ENCODE measurements at regions not wholly inside any gene's neighbourhood (a gene's known extent, or its start where the extent isn't known, plus 50 kb on each side); places are given as distances from the start of the nearest gene placed in this dataset.

GRCh38 chr5:133760532-133760931, 148.2 kb upstream of the FSTL4 start:
- DNase-seq = no peak

GRCh38 chr5:133758641-133759040, 146.3 kb upstream of the FSTL4 start:
- no peak for DNase-seq

- DNase-seq = no peak
These were observed 145.1 kb upstream of the FSTL4 start for GRCh38 chr5:133757396-133757945.

- no peak for DNase-seq
These were observed 144.4 kb upstream of the FSTL4 start for GRCh38 chr5:133756756-133757155.

DNA sequence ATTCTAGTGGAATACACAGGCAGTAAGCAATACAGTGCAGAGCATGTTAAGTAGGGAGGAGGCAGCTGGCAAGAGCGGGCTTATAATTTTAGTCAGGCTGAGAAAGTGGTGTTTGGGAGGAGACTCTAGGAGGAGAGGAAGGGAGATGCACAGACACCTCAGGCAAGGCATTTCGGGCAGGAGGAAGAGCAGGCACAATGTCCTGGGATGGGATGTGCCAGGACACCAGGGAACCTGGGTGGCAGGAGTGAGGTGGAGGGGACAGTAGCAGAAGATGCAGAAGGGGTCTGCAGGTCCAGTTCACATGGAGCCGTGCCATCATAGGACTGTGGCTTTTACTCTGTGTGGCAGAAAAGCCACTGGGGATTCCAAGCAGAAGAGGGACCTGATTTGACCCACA, 143.7 kb upstream of the FSTL4 start:
- DNase-seq = no peak

DNA sequence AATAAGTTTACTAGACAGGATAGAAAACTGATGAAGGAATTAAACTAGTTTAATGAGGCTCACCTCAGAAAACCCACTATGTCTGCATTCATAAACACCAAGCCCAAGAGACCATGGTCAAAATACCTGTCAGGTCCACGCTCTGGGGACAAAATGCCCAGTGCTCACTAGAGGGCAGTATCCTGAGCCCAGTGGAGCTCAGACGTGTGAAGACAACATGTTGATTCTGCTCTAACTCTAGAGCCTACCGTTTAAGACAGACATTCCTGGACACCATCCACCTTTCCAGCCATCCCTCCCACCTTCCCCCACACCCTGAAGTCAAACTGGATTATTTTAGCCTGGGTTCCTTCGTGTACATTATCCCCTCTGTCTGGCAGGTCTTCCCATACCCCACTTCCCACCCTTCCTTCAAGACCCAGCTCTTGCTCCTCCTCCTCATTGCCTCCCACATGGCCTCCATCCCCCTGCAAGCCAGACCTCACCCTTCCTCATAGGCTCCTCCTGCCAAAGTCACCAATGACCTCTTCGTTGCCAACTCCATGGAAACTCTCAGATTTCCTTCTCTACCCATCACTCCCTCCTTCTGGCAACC, 142.3 kb upstream of the FSTL4 start:
- DNase-seq = peak; percentile 11

GRCh38 chr5:133753856-133754255, 141.5 kb upstream of the FSTL4 start:
- no peak for DNase-seq

- no peak for DNase-seq
These were observed 139.5 kb upstream of the FSTL4 start for GRCh38 chr5:133751846-133752245.

- no peak for DNase-seq
These were observed 139.1 kb upstream of the FSTL4 start for GRCh38 chr5:133751421-133751820.

DNA sequence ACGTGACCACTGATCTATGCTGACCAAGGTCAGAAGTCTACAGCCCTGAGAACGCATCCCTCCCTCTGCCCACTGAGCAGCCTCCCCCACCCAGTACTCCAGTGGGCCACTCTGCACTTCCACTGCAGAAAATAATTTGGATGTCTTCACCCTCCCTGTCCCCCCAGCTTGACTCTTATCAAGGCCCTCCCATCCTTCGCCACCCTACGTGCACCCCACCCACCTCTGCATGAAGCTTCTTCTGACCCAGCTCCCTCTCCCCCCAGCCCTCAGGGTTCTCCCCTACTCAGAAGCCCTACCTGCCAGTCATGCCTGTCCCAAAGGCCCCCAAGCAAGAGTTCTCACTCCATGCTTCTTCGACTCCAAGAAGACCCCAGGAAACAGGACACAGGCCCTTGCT, 138.5 kb upstream of the FSTL4 start:
- no peak for DNase-seq

GRCh38 chr5:133750356-133750755, 138.0 kb upstream of the FSTL4 start:
- no peak for DNase-seq

DNA sequence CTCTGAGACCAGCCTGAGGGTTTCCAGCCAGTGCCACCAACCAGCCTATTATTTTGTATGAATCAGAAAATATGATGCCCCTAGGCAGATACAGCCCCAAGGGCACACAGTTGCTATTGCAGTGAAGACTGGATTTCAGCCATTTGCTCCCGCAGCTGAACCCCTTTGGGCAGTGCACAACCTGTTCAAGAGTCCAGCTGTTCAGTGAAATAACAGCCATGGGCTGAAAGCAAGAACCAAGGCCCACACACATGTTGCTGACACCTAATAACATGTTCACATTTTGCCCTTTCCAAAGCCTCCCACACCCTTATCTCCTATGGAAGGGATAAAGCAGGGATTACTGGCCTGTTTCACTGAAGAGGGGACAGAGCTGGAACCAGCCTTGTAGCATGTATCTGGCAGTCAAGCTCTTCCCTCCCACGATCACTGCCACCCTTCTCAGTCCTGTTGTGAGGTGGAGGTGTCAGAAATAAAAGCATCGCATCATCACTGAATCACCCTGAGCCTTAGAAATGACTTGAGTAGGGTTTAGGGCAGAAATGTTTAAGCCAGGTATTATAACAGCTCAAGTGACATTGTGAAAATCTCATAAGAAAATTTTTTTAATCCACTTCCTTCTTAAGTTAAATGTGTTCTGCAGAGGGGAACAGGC, 137.1 kb upstream of the FSTL4 start:
- DNase-seq = no peak

DNA sequence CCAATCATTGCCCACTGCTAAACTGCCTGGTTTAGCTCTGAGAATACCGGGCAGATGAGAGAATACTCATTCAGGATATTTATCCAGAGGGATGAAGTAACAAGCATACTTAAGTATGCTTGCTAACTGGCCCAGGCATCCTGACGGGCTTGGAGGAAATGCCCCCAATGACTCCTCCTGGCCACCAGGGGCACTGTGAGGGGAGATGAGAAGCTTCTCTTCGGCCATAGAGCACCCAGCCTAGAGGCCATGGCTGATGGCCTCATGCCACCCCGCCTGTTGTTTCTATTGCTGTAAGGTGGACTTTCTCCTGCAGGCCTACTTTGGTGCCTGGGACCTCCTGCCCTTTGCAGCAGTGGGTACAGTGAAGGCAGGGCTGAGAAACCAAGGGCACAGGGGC, 134.5 kb upstream of the FSTL4 start:
- no peak for DNase-seq

- no peak for DNase-seq
These were observed 132.6 kb upstream of the FSTL4 start for GRCh38 chr5:133744960-133745308.

DNA sequence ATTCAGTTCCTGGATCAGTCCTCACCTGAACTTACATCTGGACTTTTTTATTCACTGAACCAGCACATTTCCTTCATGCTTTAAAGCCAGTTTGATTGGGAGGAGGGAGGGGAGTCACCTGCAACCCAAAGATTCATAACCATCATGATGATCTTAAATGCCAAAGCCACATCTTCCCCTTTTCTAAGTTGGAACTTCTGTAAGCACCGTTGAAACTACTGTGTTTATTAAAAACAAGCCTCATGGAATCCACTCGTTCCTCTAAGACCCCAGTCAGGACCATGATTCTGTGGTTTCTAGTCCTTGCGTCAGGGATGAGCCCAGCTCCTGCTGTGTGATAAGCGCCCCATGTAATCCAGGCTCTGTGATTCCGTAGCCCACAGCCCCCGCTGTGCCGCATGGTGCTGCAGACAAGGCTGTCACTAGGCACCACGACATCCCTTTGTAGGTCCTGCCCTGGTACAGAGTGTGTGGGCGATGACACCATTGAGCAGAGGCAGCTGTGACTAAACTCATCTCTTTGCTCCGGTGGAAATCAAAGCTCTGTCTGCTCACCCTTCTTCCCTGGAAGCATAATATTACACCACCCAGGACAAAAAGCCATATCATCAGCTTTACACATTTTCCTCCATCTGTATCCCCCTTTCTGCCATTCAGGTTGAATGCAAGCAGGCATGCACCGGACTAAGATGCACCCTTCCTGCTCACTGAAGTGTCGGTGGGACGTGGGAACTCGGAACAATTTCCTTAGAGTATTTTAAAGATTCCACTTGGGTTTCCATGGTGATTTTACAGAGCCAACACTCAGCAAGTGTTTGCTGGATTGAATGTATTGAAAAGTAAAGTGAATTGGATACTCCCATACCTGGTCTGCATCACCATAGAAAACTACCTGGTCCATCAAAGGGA, 132.0 kb upstream of the FSTL4 start:
- no peak for DNase-seq

- no peak for DNase-seq
These were observed 130.2 kb upstream of the FSTL4 start for GRCh38 chr5:133742431-133742988.

DNA sequence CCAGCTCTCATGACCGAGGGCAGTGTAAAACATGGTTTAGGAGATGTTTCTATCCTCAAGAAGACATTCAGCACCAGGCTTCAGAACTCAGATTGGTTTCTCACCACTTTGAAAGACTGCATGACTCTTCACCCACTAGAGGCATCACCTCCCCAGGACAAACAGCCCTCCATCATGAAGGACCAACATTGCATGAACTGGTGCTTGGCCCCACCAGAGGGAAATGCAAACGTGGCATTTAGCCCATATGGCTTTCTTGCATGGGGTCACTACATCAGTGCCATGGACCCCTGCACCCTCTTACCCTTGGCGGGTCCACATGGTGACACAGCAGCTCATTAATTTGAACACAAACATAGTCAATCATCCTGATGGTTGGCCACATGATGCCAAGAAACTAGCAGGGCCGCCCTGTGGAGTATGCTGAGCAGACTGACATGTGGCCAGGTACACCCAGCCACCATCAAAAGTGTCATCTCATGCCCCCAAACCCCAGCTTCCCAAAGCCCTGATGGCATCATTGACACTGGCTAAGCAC, 129.5 kb upstream of the FSTL4 start:
- no peak for DNase-seq

DNA sequence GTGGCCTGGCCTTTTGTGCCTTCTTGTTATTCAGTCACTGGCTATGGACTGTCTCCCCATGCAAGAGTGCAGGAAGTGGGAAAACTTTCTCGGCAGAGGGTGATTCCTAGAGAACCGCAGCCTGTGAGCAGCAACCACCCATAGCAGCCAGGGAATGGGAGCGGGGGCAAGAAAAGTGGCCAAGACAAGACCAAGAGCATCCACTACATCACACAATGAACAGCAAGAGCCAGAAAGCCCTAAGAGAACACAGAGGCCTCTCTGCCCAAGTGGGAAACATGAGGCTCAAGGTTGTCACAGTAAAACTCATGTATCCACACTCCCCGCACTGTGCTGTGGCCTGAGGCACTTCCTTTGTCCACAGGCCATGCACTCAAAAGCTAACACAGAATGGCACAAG, 129.1 kb upstream of the FSTL4 start:
- DNase-seq = no peak

DNA sequence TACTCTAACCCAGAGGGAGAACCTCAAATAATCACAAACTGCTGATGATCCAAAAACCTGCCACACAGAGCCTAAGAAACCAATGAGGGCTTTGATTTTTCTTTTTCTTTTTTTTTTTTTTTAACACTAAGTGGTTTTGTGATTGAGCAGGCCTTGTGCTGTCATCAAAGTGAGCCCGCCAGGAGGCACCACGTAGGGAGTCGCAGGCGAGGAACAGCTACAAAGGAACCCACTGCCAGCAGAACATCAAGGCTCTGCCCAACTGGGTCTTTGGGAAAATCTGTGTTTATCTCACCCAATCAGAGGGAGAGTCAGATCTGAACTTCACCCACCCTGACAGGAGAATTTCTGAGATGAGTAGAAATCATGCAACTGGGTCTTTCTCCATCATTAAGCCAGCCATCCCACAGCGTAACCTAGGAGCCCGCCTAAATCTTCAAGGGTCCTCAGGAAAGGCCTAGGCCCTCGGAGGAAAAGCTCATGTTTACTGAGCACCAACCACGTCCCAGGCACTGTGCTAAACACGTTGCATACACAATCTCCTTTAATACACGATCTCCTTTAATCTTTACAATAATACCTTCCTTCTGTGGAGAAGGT, 126.9 kb upstream of the FSTL4 start:
- DNase-seq = no peak

- DNase-seq = no peak
These were observed 125.9 kb upstream of the FSTL4 start for GRCh38 chr5:133738271-133738670.

GRCh38 chr5:133736512-133736911, 124.2 kb upstream of the FSTL4 start:
- no peak for DNase-seq

DNA sequence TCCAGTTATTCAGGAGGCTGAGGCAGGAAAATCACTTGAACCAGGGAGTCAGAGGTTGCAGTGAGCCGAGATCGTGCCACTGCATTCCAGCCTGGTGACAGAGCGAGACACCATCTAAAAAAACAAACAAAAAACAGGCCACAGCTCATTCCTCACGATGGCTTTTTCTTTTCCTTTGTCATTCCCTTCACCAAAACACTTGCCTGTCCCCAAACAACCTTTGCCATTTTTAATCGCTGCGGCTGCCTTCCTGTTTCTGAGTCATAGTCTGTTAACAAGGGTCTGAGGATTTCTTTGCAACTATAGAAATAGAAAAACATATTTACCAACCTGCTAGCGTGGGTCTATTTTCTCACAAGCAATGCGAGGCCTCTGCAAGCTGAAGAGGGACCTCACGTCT, 123.0 kb upstream of the FSTL4 start:
- DNase-seq = peak; percentile 24

GRCh38 chr5:133734916-133735315, 122.6 kb upstream of the FSTL4 start:
- DNase-seq = no peak
